ENCODE measurements at regions not wholly inside any gene's neighbourhood (a gene's known extent, or its start where the extent isn't known, plus 50 kb on each side); places are given as distances from the start of the nearest gene placed in this dataset.
"Not testable (repeated sequence)": the region's sequence is repeated elsewhere in the genome, so short reads cannot be mapped to it uniquely, and the experiment has no call there.

- TF ChIP-seq CTCF (IDR thresholded peaks at IDR 0.05; ENCODE audit: low read depth, low read length, missing input control); ATF3 (IDR thresholded peaks at IDR 0.05); JUND (IDR thresholded peaks at IDR 0.05); SP1 (IDR thresholded peaks at IDR 0.05); REST (IDR thresholded peaks at IDR 0.05); RAD21 (IDR thresholded peaks at IDR 0.05); RXRA (IDR thresholded peaks at IDR 0.05); TAF1 (conservative IDR thresholded peaks at IDR 0.05); EGR1 (IDR thresholded peaks at IDR 0.05; ENCODE audit: low read depth in 2 of 2); NR2F2 (IDR thresholded peaks at IDR 0.05); MAX (IDR thresholded peaks at IDR 0.05); GABPA (IDR thresholded peaks at IDR 0.05 in 1 of 2, conservative IDR thresholded peaks at IDR 0.05 in 1 of 2); YY1 (IDR thresholded peaks at IDR 0.05); FOXA1 (IDR thresholded peaks at IDR 0.05): not testable (repeated sequence)
These were observed 1486.7 kb upstream of the TPTE start for GRCh38 chr21:9034491-9035200.
